ENCODE measurements at regions not wholly inside any gene's neighbourhood (a gene's known extent, or its start where the extent isn't known, plus 50 kb on each side); places are given as distances from the start of the nearest gene placed in this dataset.

- no peak for DNase-seq
These were observed 123.8 kb upstream of the RET start for GRCh38 chr10:42952931-42953683.

GRCh38 chr10:42953684-42954674 lies 122.9 kb upstream of the RET start:
- no peak for DNase-seq

- no peak for DNase-seq
These were observed 121.9 kb upstream of the RET start for GRCh38 chr10:42954766-42955492.

GRCh38 chr10:42955493-42955889 lies 121.4 kb upstream of the RET start:
- DNase-seq: no peak

- DNase-seq: no peak
These were observed 120.8 kb upstream of the RET start for GRCh38 chr10:42956045-42956444.

GRCh38 chr10:42958142-42958868 lies 118.6 kb upstream of the RET start:
- no peak for DNase-seq

GRCh38 chr10:42959833-42960232 lies 117.0 kb upstream of the RET start:
- DNase-seq: no peak

- DNase-seq: peak; percentile 25
These were observed 116.3 kb upstream of the RET start for GRCh38 chr10:42960491-42960990.

GRCh38 chr10:42960991-42961795 lies 115.7 kb upstream of the RET start:
- peak; percentile 64 for DNase-seq

- DNase-seq: no peak
These were observed 115.1 kb upstream of the RET start for GRCh38 chr10:42961796-42962109.

GRCh38 chr10:42962110-42962901 lies 114.6 kb upstream of the RET start:
- peak; percentile 8 for DNase-seq

- no peak for DNase-seq
These were observed 114.0 kb upstream of the RET start for GRCh38 chr10:42962902-42963231.

- peak; percentile 95 for DNase-seq
These were observed 113.6 kb upstream of the RET start for GRCh38 chr10:42963312-42963711.

GRCh38 chr10:42969147-42969546 lies 107.7 kb upstream of the RET start:
- no peak for DNase-seq

- DNase-seq: no peak
These were observed 107.0 kb upstream of the RET start for GRCh38 chr10:42969909-42970308.

- no peak for DNase-seq
These were observed 106.2 kb upstream of the RET start for GRCh38 chr10:42970451-42971250.

- no peak for DNase-seq
These were observed 105.6 kb upstream of the RET start for GRCh38 chr10:42971251-42971599.

- DNase-seq: peak; percentile 91
These were observed 103.9 kb upstream of the RET start for GRCh38 chr10:42972946-42973345.

- DNase-seq: no peak
These were observed 103.5 kb upstream of the RET start for GRCh38 chr10:42973411-42973810.

Data from MV-4-11 (cell line).